Hepatocyte (in vitro differentiated cells): ENCODE measurements at regions not wholly inside any gene's neighbourhood (a gene's known extent, or its start where the extent isn't known, plus 50 kb on each side); places are given as distances from the start of the nearest gene placed in this dataset.

Experiments used
- DNase-seq: peaks from one replicate; pipeline ENCODE4 v3.0.0-alpha.2; 2016; ENCODE audit warnings: low spot score
- H2AFZ ChIP-seq: fragments of 200-600 bp; sonication (generic); 2 replicates; pipeline ENCODE4 v1.6.0; 2016; ENCODE audit warnings: antibody characterized with exemption, mild to moderate bottlenecking
- H3K27ac ChIP-seq: fragments of 200-600 bp; sonication (generic); 2 replicates; pipeline ENCODE4 v1.5.1; 2016; ENCODE audit warnings: mild to moderate bottlenecking
- H3K27me3 ChIP-seq: fragments of 200-600 bp; sonication (generic); 2 replicates; pipeline ENCODE4 v1.6.1; 2016
- H3K36me3 ChIP-seq: fragments of 200-600 bp; sonication (generic); replicated peaks from 2 replicates; pipeline ENCODE4 v1.5.1; 2016; ENCODE audit warnings: low read depth; ENCODE audit not compliant: insufficient read depth
- H3K4me1 ChIP-seq: fragments of 200-600 bp; sonication (generic); 2 replicates; pipeline ENCODE4 v1.5.1; 2016; ENCODE audit warnings: mild to moderate bottlenecking, moderate library complexity; ENCODE audit not compliant: insufficient read depth
- H3K4me2 ChIP-seq: fragments of 200-600 bp; sonication (generic); 2 replicates; pipeline ENCODE4 v1.6.0; 2016
- H3K4me3 ChIP-seq: fragments of 200-600 bp; sonication (generic); 2 replicates; pipeline ENCODE4 v1.5.1; 2016; ENCODE audit warnings: mild to moderate bottlenecking
- H3K79me2 ChIP-seq: fragments of 200-600 bp; sonication (generic); 2 replicates; pipeline ENCODE4 v1.6.0; 2017; ENCODE audit warnings: mild to moderate bottlenecking
- H3K9me2 ChIP-seq: fragments of 200-600 bp; sonication (generic); replicated peaks from 2 replicates; pipeline ENCODE4 v1.6.0; 2017; ENCODE audit warnings: mild to moderate bottlenecking; ENCODE audit not compliant: insufficient read depth
- H3K9me3 ChIP-seq: fragments of 200-600 bp; sonication (generic); 2 replicates; pipeline ENCODE4 v1.5.1; 2016; ENCODE audit warnings: low read depth, mild to moderate bottlenecking
- H4K20me1 ChIP-seq: fragments of 200-600 bp; sonication (generic); 2 replicates; pipeline ENCODE4 v1.6.0; 2016; ENCODE audit warnings: mild to moderate bottlenecking; ENCODE audit not compliant: insufficient read depth, poor library complexity, severe bottlenecking
- EZH2 ChIP-seq: fragments of 200-600 bp; sonication (generic); IDR thresholded peaks from 2 replicates; pipeline ENCODE4 v1.6.1; 2016; ENCODE audit warnings: antibody characterized with exemption, mild to moderate bottlenecking, borderline replicate concordance
- EZH2phosphoT487 ChIP-seq: fragments of 200-600 bp; sonication (generic); IDR thresholded peaks from one replicate; pipeline ENCODE4 v1.6.1; 2018; ENCODE audit warnings: antibody characterized with exemption, mild to moderate bottlenecking, low read depth, moderate library complexity; ENCODE audit not compliant: unreplicated experiment, severe bottlenecking
- WGBS: methylation state at CpG from one replicate; pipeline ENCODE4 v1.1.6; 2016; ENCODE audit warnings: low lambda C conversion rate; ENCODE audit errors: missing lambda C conversion rate; 5-methylcytosine and 5-hydroxymethylcytosine counted together
- TF ChIP-seq, protein P1 (sequence below): fragments of 200-600 bp; sonication (generic); IDR thresholded peaks from 2 replicates; pipeline ENCODE4 v1.5.1; 2016; ENCODE audit warnings: antibody characterized with exemption, mild to moderate bottlenecking; ENCODE audit not compliant: poor library complexity

DNA sequence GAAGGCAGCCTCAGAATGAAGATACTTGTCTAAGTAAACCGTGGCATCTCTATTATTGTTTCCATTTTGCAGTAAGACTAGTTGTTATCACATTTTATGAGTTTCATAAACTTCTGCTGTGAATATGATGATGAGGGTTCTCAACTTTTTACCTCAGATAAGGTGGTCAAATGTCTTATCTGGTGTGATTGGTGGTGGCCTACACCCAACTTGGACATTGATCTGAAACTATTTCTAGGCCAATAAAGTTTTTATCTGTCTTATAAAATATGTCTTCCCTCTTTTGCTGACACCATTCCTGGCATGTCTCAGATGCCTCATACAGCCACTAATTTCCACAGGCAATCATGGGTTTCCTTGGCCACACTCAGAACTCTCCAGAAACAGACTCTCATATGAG lies 480.3 kb upstream of the NR3C2 start:
- TF ChIP-seq EZH2 (no peak), EZH2phosphoT487 (no peak)
- TF ChIP-seq, protein P1, sequence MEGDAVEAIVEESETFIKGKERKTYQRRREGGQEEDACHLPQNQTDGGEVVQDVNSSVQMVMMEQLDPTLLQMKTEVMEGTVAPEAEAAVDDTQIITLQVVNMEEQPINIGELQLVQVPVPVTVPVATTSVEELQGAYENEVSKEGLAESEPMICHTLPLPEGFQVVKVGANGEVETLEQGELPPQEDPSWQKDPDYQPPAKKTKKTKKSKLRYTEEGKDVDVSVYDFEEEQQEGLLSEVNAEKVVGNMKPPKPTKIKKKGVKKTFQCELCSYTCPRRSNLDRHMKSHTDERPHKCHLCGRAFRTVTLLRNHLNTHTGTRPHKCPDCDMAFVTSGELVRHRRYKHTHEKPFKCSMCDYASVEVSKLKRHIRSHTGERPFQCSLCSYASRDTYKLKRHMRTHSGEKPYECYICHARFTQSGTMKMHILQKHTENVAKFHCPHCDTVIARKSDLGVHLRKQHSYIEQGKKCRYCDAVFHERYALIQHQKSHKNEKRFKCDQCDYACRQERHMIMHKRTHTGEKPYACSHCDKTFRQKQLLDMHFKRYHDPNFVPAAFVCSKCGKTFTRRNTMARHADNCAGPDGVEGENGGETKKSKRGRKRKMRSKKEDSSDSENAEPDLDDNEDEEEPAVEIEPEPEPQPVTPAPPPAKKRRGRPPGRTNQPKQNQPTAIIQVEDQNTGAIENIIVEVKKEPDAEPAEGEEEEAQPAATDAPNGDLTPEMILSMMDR, result no peak
- H3K4me1 ChIP-seq, result no peaks in the 10 kb centered on the region
- no peaks in the 10 kb centered on the region for H3K36me3 ChIP-seq
- no peaks in the 10 kb centered on the region for H4K20me1 ChIP-seq
- no peaks in the 10 kb centered on the region for H3K9me2 ChIP-seq
- no peak overlapping the region for H3K4me3 ChIP-seq
- WGBS, result 85% methylated on average over 1 of the region's 1 CpG
- H3K4me2 ChIP-seq, result no peak overlapping the region
- no peak overlapping the region for H2AFZ ChIP-seq
- no peaks in the 10 kb centered on the region for H3K27me3 ChIP-seq
- no peaks in the 10 kb centered on the region for H3K9me3 ChIP-seq
- no peak overlapping the region for H3K27ac ChIP-seq
- no peaks in the 10 kb centered on the region for H3K79me2 ChIP-seq
- DNase-seq, result no peak

DNA sequence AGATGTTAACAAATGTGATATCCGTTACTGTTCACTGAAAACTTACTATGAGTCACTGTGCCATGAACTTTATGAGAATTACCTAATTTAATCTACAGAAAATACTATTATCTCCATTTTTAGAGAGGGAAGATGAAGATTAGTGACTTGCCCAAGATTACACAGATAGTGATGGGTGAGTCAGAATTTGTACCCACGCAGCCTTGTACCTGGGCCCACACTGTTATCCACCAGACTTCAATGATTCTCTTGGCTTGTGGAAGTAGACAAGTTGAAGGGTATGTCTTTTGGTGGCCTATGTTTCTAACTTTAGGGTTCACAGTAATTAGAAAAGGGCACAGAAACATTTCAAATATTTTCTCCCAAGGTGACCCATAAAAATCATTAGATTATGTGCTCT lies 472.5 kb upstream of the NR3C2 start:
- H3K4me1 ChIP-seq, result no peaks in the 10 kb centered on the region
- no peak overlapping the region for H3K4me2 ChIP-seq
- H3K9me2 ChIP-seq, result no peaks in the 10 kb centered on the region
- H3K79me2 ChIP-seq, result no peaks in the 10 kb centered on the region
- no peaks in the 10 kb centered on the region for H3K36me3 ChIP-seq
- no peak overlapping the region for H3K27ac ChIP-seq
- TF ChIP-seq, protein P1, result no peak
- no peak for TF ChIP-seq EZH2
- no peak for TF ChIP-seq EZH2phosphoT487
- H3K27me3 ChIP-seq, result no peaks in the 10 kb centered on the region
- no peaks in the 10 kb centered on the region for H4K20me1 ChIP-seq
- H2AFZ ChIP-seq, result no peak overlapping the region
- no peak for DNase-seq
- no peak overlapping the region for H3K4me3 ChIP-seq
- WGBS, result 93% methylated on average over 2 of the region's 2 CpGs
- no peaks in the 10 kb centered on the region for H3K9me3 ChIP-seq

DNA sequence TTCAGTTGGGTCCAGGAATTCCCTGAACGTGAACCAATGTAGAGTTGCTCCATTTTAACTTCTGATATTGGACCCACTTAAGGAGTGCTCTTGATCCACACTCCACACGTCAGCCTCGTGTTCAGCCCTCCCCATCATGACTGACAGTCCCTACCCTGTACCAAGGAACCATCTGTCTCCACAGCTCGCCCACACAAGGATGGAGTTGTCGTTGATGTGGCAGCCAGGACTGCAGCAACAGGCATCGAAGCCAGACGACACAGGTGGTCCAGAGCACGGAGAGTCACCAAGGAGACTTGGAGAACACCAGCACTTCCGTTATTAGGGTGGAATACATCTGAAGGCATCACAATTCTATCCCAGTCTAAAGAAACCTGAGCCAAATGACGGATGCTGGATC lies 472.1 kb upstream of the NR3C2 start:
- Histone ChIP-seq H3K4me3 (no peak overlapping the region), H2AFZ (no peak overlapping the region), H3K27me3 (no peaks in the 10 kb centered on the region), H3K9me3 (no peaks in the 10 kb centered on the region), H3K9me2 (no peaks in the 10 kb centered on the region), H3K27ac (no peak overlapping the region), H3K4me1 (no peaks in the 10 kb centered on the region), H4K20me1 (no peaks in the 10 kb centered on the region), H3K79me2 (no peaks in the 10 kb centered on the region), H3K36me3 (no peaks in the 10 kb centered on the region), H3K4me2 (no peak overlapping the region)
- no peak for DNase-seq
- no peak for TF ChIP-seq EZH2phosphoT487
- no peak for TF ChIP-seq EZH2
- TF ChIP-seq, protein P1, result no peak
- WGBS, result 88% methylated on average over 10 of the region's 10 CpGs

DNA sequence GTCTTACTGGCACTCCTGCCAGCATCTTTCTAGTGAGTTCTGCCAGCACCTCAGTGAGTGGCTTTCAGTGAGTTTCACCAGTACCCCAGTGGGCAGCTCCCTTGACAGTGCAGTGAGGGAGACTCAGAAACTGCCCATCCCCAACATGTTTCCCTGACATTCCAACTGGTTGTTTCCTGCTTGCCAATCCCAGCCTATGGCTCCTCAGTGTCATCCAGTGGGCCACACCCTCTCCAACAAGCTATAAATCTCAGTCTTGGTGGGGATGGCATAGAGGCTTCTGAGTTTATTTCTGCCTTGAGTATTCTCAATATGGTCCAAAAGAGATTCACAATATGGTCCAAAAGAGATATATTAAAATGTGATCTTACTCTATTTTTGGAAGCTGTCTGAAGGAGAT lies 461.2 kb upstream of the NR3C2 start:
- Histone ChIP-seq H3K36me3 (no peaks in the 10 kb centered on the region), H3K9me2 (no peaks in the 10 kb centered on the region), H3K4me1 (no peaks in the 10 kb centered on the region), H3K9me3 (no peaks in the 10 kb centered on the region), H3K27me3 (no peaks in the 10 kb centered on the region), H3K27ac (no peak overlapping the region), H4K20me1 (no peaks in the 10 kb centered on the region), H2AFZ (no peak overlapping the region), H3K4me2 (no peak overlapping the region), H3K4me3 (no peak overlapping the region), H3K79me2 (no peaks in the 10 kb centered on the region)
- DNase-seq, result no peak
- TF ChIP-seq EZH2 (no peak), EZH2phosphoT487 (no peak)
- TF ChIP-seq, protein P1, result no peak
